ENCODE measurements at regions not wholly inside any gene's neighbourhood (a gene's known extent, or its start where the extent isn't known, plus 50 kb on each side); places are given as distances from the start of the nearest gene placed in this dataset.
"Not testable (repeated sequence)": the region's sequence is repeated elsewhere in the genome, so short reads cannot be mapped to it uniquely, and the experiment has no call there.

GRCh38 chr10:52400562-52400961, 86.5 kb downstream of the DKK1 start:
- Histone ChIP-seq H3K27me3 (ENCODE audit: control insufficient read depth, insufficient read depth, low read length) (no peaks in the 10 kb centered on the region), H3K4me3 (ENCODE audit: low read depth, low read length) (no peak overlapping the region), H3K27ac (ENCODE audit: low read depth, low read length) (no peak overlapping the region), H3K9me3 (ENCODE audit: control insufficient read depth, insufficient read depth, low read length) (0 out of 2 replicates have a peak, but pooled peaks cover 3% of the 10 kb centered on the region)
- POLR2A ChIA-PET: no interaction called here
- CTCF ChIA-PET: no interaction called here
- no peak for DNase-seq (ENCODE audit: low read depth, low spot score)
- TF ChIP-seq CTCF (IDR thresholded peaks at IDR 0.05; ENCODE audit: low read depth, low read length): no peak

DNA sequence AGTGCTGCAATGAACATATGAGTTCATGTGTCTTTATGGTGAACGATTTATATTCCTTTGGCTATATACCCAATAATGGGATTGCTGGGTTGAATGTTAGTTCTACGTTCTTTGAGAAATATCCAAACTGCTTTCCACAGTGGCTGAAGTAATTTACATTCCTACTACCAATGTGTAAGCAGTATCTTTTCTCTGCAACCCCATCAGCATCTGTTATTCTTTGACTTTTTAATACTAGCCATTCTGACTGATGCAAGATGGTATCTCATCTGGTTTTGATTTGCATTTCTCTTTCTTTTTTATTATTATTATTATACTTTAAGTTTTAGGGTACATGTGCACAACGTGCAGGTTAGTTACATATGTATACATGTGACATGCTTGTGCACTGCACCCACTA, 89.7 kb downstream of the DKK1 start:
- H3K9me3 ChIP-seq (ENCODE audit: control insufficient read depth, insufficient read depth, low read length); DNase-seq (ENCODE audit: low read depth, low spot score); H3K27ac ChIP-seq (ENCODE audit: low read depth, low read length); H3K27me3 ChIP-seq (ENCODE audit: control insufficient read depth, insufficient read depth, low read length); CTCF ChIA-PET; POLR2A ChIA-PET; H3K4me3 ChIP-seq (ENCODE audit: low read depth, low read length): not testable (repeated sequence)

DNA sequence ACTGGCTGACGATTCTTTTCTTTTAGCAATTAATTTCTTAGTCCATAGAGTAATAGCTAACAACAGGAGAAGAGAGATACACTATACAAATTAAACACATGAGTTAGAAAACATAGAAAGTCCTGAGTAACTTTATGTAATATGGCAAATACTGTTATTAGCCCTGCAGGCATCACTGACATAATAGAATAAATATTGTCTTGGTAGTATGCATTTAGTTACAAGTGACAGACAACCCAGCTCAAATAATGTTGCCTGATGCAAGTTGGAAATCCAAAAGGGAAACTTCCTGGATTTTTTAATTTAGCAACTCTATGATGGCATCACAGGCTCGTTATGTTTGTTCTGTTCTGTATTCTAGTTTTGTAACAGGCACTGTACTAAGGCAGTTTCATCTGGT, 95.1 kb downstream of the DKK1 start:
- ChIA-PET CTCF (interaction anchor here (1.1 to 1.3 kb wide), 2 partner anchors 79 to 95 kb away, joined by 3 to 4 read pairs; partner anchors contain the start of gene DKK1), POLR2A (no interaction called here)
- Histone ChIP-seq H3K9me3 (ENCODE audit: control insufficient read depth, insufficient read depth, low read length) (no peaks in the 10 kb centered on the region), H3K27me3 (ENCODE audit: control insufficient read depth, insufficient read depth, low read length) (no peaks in the 10 kb centered on the region), H3K27ac (ENCODE audit: low read depth, low read length) (no peak overlapping the region), H3K4me3 (ENCODE audit: low read depth, low read length) (no peak overlapping the region)
- DNase-seq (ENCODE audit: low read depth, low spot score): no peak
- no peak for TF ChIP-seq CTCF (IDR thresholded peaks at IDR 0.05; ENCODE audit: low read depth, low read length)

DNA sequence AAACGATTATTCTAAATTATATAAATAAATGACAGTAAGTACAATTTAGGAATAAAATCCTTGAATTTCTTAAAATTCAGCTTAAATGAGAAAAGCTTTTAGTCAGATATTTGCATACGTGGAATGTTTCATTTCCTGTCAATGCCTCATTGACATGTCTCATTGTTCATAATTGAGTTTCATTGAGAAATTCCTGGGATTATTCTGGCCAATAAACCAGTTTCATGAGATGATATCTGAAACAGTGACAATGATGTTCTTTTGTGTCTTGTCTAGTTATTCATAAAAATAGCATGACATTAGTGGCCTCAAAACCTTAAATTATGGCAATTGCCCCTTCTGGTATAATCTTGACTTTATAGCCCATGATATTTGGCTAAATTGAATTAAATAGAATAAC, 95.8 kb downstream of the DKK1 start:
- Histone ChIP-seq H3K27me3 (ENCODE audit: control insufficient read depth, insufficient read depth, low read length) (no peaks in the 10 kb centered on the region), H3K4me3 (ENCODE audit: low read depth, low read length) (no peak overlapping the region), H3K9me3 (ENCODE audit: control insufficient read depth, insufficient read depth, low read length) (no peaks in the 10 kb centered on the region), H3K27ac (ENCODE audit: low read depth, low read length) (no peak overlapping the region)
- no peak for TF ChIP-seq CTCF (IDR thresholded peaks at IDR 0.05; ENCODE audit: low read depth, low read length)
- POLR2A ChIA-PET: no interaction called here
- DNase-seq (ENCODE audit: low read depth, low spot score): no peak
- CTCF ChIA-PET: no interaction called here

- no peak overlapping the region for H3K27ac ChIP-seq (ENCODE audit: low read depth, low read length)
- H3K9me3 ChIP-seq (ENCODE audit: control insufficient read depth, insufficient read depth, low read length): no peaks in the 10 kb centered on the region
- no peak overlapping the region for H3K4me3 ChIP-seq (ENCODE audit: low read depth, low read length)
- no peaks in the 10 kb centered on the region for H3K27me3 ChIP-seq (ENCODE audit: control insufficient read depth, insufficient read depth, low read length)
- TF ChIP-seq CTCF (IDR thresholded peaks at IDR 0.05; ENCODE audit: low read depth, low read length): no peak
- POLR2A ChIA-PET: no interaction called here
- no peak for DNase-seq (ENCODE audit: low read depth, low spot score)
- CTCF ChIA-PET: no interaction called here
Measured at GRCh38 chr10:52410916-52411315, 96.8 kb downstream of the DKK1 start.

- H3K9me3 ChIP-seq (ENCODE audit: control insufficient read depth, insufficient read depth, low read length): no peaks in the 10 kb centered on the region
- ChIA-PET POLR2A (no interaction called here), CTCF (interaction anchor here (0.7 kb wide), 1 partner anchor 226 kb away, joined by 4 read pairs; no protein-coding TSS in a partner anchor)
- TF ChIP-seq CTCF (IDR thresholded peaks at IDR 0.05; ENCODE audit: low read depth, low read length): no peak
- DNase-seq (ENCODE audit: low read depth, low spot score): no peak
- H3K27me3 ChIP-seq (ENCODE audit: control insufficient read depth, insufficient read depth, low read length): no peaks in the 10 kb centered on the region
- no peak overlapping the region for H3K4me3 ChIP-seq (ENCODE audit: low read depth, low read length)
- no peak overlapping the region for H3K27ac ChIP-seq (ENCODE audit: low read depth, low read length)
Measured at GRCh38 chr10:52419281-52419680, 105.2 kb downstream of the DKK1 start.
